GM12878 (cell line): ENCODE measurements at regions not wholly inside any gene's neighbourhood (a gene's known extent, or its start where the extent isn't known, plus 50 kb on each side); places are given as distances from the start of the nearest gene placed in this dataset.

Source experiments
- ATAC-seq: fragments of 200-7000 bp; cut with Tn5 transposase; 3 replicates; pipeline ENCODE4 v1.9.1; 2020; ENCODE audit warnings: mild to moderate bottlenecking, moderate library complexity
- BruUV-seq: library from RNA; stranded (reverse); fragments of 400-500 nt; replicated peaks from 2 replicates; lab custom pipeline; 2021; lab: Mats Ljungman, UMichigan
- CTCF ChIA-PET: fragments of 300-600 bp; sonication (Branson Sonifier 250); formaldehyde crosslinking; extraction: SDS; loops from one replicate; lab custom pipeline; 2021; ENCODE audit warnings: inconsistent platforms; lab: Yijun Ruan, JAX
- POLR2A ChIA-PET: fragments of 350-600 bp; formaldehyde crosslinking; extraction: SDS; loops from one replicate; lab custom pipeline; 2021; ENCODE audit warnings: inconsistent platforms; lab: Charles Lee
- RAD21 ChIA-PET: fragments of 300-600 bp; sonication (Branson Sonifier 250); formaldehyde crosslinking; loops from one replicate; lab custom pipeline; 2023; ENCODE audit warnings: antibody characterized with exemption; ENCODE audit not compliant: unreplicated experiment; lab: Charles Lee
- SMC1A ChIA-PET: fragments of 300-600 bp; sonication (Branson Sonifier 250); formaldehyde crosslinking; loops from one replicate; lab custom pipeline; 2023; ENCODE audit not compliant: unreplicated experiment, uncharacterized antibody; lab: Charles Lee
- DNase-seq: peaks from one replicate; pipeline ENCODE4 v3.0.0-alpha.2; 2011; ENCODE audit warnings: low read depth, low spot score
- FAIRE-seq: peaks from 3 replicates; lab custom pipeline; 2011; peaks lifted over from hg19 to GRCh38; lab: Jason Lieb, UNC
- H2AFZ ChIP-seq: 2 replicates; pipeline ENCODE4 v1.6.0; 2011; ENCODE audit warnings: low read depth, low read length, control low read depth; ENCODE audit not compliant: control insufficient read depth
- H3K27ac ChIP-seq: 2 replicates; pipeline ENCODE4 v1.5.1; 2011; ENCODE audit warnings: control low read depth; ENCODE audit not compliant: control insufficient read depth, insufficient read depth
- H3K27me3 ChIP-seq, 2 experiments: replicated peaks in 1 of 2; 2 replicates each; pipeline versions ENCODE4 v1.6.0 to v1.6.1; 2011; ENCODE audit warnings: low read length in 1 of 2; ENCODE audit not compliant: control insufficient read depth in 2 of 2, insufficient read depth in 2 of 2
- H3K36me3 ChIP-seq, 2 experiments: 2 replicates each; pipeline ENCODE4 v1.5.1; 2011; ENCODE audit warnings: low read length in 1 of 2; ENCODE audit not compliant: control insufficient read depth in 2 of 2, insufficient read depth in 2 of 2
- H3K4me1 ChIP-seq: 2 replicates; pipeline ENCODE4 v1.6.1; 2011; ENCODE audit warnings: mild to moderate bottlenecking, low read length, moderate library complexity, mixed read lengths; ENCODE audit not compliant: control insufficient read depth, insufficient read depth
- H3K4me2 ChIP-seq: 2 replicates; pipeline ENCODE4 v1.6.0; 2011; ENCODE audit warnings: control low read depth; ENCODE audit not compliant: control insufficient read depth, insufficient read depth
- H3K4me3 ChIP-seq: fragments of 200-600 bp; sonication (generic); 2 replicates; pipeline ENCODE4 v1.5.1; 2016
- H3K79me2 ChIP-seq: 2 replicates; pipeline ENCODE4 v1.6.0; 2011; ENCODE audit warnings: low read length; ENCODE audit not compliant: control insufficient read depth, insufficient read depth
- H3K9ac ChIP-seq: 2 replicates; pipeline ENCODE4 v1.8.0; 2011; ENCODE audit warnings: low read length, control low read depth, mixed read lengths; ENCODE audit not compliant: control insufficient read depth, insufficient read depth
- H3K9me3 ChIP-seq: replicated peaks from 3 replicates; pipeline ENCODE4 v1.5.1; 2011; ENCODE audit warnings: mild to moderate bottlenecking, low read length; ENCODE audit not compliant: control insufficient read depth, insufficient read depth
- H4K20me1 ChIP-seq: 2 replicates; pipeline ENCODE4 v1.6.0; 2011; ENCODE audit not compliant: control insufficient read depth, insufficient read depth
- ATF7 ChIP-seq: fragments of 450-650 bp; IDR thresholded peaks from 2 replicates; pipeline ENCODE4 v1.6.1; 2016; ENCODE audit warnings: low read depth, mild to moderate bottlenecking
- EED ChIP-seq: sonication (generic); IDR thresholded peaks from 2 replicates; pipeline ENCODE4 v1.6.1; 2016; ENCODE audit warnings: antibody characterized with exemption, low read depth
- NRF1 ChIP-seq: conservative IDR thresholded peaks from 2 replicates; pipeline ENCODE4 v1.6.1; 2011; ENCODE audit warnings: mild to moderate bottlenecking, low read depth, low read length, improper control_type of control experiment
- PBX3 ChIP-seq: IDR thresholded peaks from 2 replicates; pipeline ENCODE4 v1.6.1; 2011; ENCODE audit warnings: mild to moderate bottlenecking, low read depth, low read length, moderate library complexity; ENCODE audit not compliant: insufficient replicate concordance
- RAD51 ChIP-seq: fragments of 450-650 bp; IDR thresholded peaks from 2 replicates; pipeline ENCODE4 v1.6.1; 2016; ENCODE audit warnings: moderate library complexity, mild to moderate bottlenecking, inconsistent platforms
- SREBF1 ChIP-seq: IDR thresholded peaks from 2 replicates; pipeline ENCODE4 v1.6.1; 2012; ENCODE audit warnings: mild to moderate bottlenecking, low read length
- TAF1 ChIP-seq: IDR thresholded peaks from 2 replicates; pipeline ENCODE4 v1.6.1; 2011; ENCODE audit warnings: mild to moderate bottlenecking, low read depth, low read length, borderline replicate concordance
- TCF7 ChIP-seq: IDR thresholded peaks from 2 replicates; pipeline ENCODE4 v1.6.1; 2014; ENCODE audit warnings: antibody characterized with exemption, borderline replicate concordance
- ZBTB40 ChIP-seq: fragments of 450-650 bp; IDR thresholded peaks from 2 replicates; pipeline ENCODE4 v1.6.1; 2016; ENCODE audit warnings: mild to moderate bottlenecking, moderate library complexity, borderline replicate concordance
- WGBS: methylation state at CpG from one replicate; pipeline ENCODE4 v1.1.6; 2016; ENCODE audit warnings: low lambda C conversion rate; ENCODE audit not compliant: insufficient replicate concordance, insufficient coverage; ENCODE audit errors: missing lambda C conversion rate; 5-methylcytosine and 5-hydroxymethylcytosine counted together
- in situ Hi-C: fragments of 300-500 bp; cut with MboI; formaldehyde crosslinking; loops from 9 replicates; pipeline ENCODE4 v1.14.3; 2018; ENCODE audit warnings: mixed read lengths
- intact Hi-C: fragments of 100-400 bp; cut with micrococcal nuclease; formaldehyde crosslinking; loops from one replicate; pipeline ENCODE4 v1.14.2; 2022; ENCODE audit not compliant: unreplicated experiment

GRCh38 chr17:5846001-5846400 is 224.2 kb upstream of the WSCD1 start:
- DNase-seq: no peak
- H3K9me3 ChIP-seq: no peaks in the 10 kb centered on the region
- no peak for FAIRE-seq
- no peaks in the 10 kb centered on the region for H4K20me1 ChIP-seq
- ATAC-seq: no peak
- ChIA-PET CTCF (no interaction called here), SMC1A (no interaction called here), POLR2A (no interaction called here), RAD21 (no interaction called here)
- BruUV-seq: no TSS peak
- no peak overlapping the region for H3K27ac ChIP-seq
- H3K4me3 ChIP-seq: no peak overlapping the region
- H2AFZ ChIP-seq: no peak overlapping the region
- H3K9ac ChIP-seq: no peak overlapping the region
- in situ Hi-C loops (no loop called here), intact Hi-C loops (no loop called here)
- no peaks in the 10 kb centered on the region for H3K36me3 ChIP-seq
- no peaks in the 10 kb centered on the region for H3K4me1 ChIP-seq
- H3K27me3 ChIP-seq: no peaks in the 10 kb centered on the region
- H3K79me2 ChIP-seq: no peaks in the 10 kb centered on the region
- no peak for TF ChIP-seq TAF1
- TF ChIP-seq SREBF1: no peak
- TF ChIP-seq ATF7: no peak
- TF ChIP-seq RAD51: no peak
- 57% methylated on average over 4 of the region's 5 CpGs for WGBS
- no peak overlapping the region for H3K4me2 ChIP-seq

- in situ Hi-C loops (loop anchor here (10.0 kb wide), 1 partner anchor 60 kb away; no protein-coding TSS in a partner anchor), intact Hi-C loops (no loop called here)
- FAIRE-seq (no peak), ATAC-seq (no peak), DNase-seq (no peak)
- Histone ChIP-seq H3K4me1 (no peaks in the 10 kb centered on the region), H3K4me2 (no peak overlapping the region), H3K36me3 (no peaks in the 10 kb centered on the region), H3K27me3 (no peaks in the 10 kb centered on the region), H3K9ac (no peak overlapping the region), H4K20me1 (no peaks in the 10 kb centered on the region), H3K9me3 (no peaks in the 10 kb centered on the region), H3K4me3 (no peak overlapping the region), H3K79me2 (no peaks in the 10 kb centered on the region), H2AFZ (no peak overlapping the region), H3K27ac (no peak overlapping the region)
- BruUV-seq: no TSS peak
- 64% methylated on average over 7 of the region's 7 CpGs for WGBS
- ChIA-PET RAD21 (no interaction called here), SMC1A (no interaction called here), POLR2A (no interaction called here), CTCF (no interaction called here)
- TF ChIP-seq ZBTB40: no peak
- no peak for TF ChIP-seq PBX3
- TF ChIP-seq EED: no peak
- TF ChIP-seq TCF7: no peak
- no peak for TF ChIP-seq NRF1
Observed at GRCh38 chr17:5854871-5855554, 215.2 kb upstream of the WSCD1 start.
